ENCODE measurements at regions not wholly inside any gene's neighbourhood (a gene's known extent, or its start where the extent isn't known, plus 50 kb on each side); places are given as distances from the start of the nearest gene placed in this dataset.

GRCh38 chr13:40059540-40060232 is 404.2 kb downstream of the COG6 start:
- no peak for TF ChIP-seq CTCF (conservative IDR thresholded peaks at IDR 0.05)
- no peak overlapping the region for H3K27ac ChIP-seq

GRCh38 chr13:40060296-40061007 is 405.0 kb downstream of the COG6 start:
- no peak for TF ChIP-seq CTCF (conservative IDR thresholded peaks at IDR 0.05)
- H3K27ac ChIP-seq = no peak overlapping the region

DNA sequence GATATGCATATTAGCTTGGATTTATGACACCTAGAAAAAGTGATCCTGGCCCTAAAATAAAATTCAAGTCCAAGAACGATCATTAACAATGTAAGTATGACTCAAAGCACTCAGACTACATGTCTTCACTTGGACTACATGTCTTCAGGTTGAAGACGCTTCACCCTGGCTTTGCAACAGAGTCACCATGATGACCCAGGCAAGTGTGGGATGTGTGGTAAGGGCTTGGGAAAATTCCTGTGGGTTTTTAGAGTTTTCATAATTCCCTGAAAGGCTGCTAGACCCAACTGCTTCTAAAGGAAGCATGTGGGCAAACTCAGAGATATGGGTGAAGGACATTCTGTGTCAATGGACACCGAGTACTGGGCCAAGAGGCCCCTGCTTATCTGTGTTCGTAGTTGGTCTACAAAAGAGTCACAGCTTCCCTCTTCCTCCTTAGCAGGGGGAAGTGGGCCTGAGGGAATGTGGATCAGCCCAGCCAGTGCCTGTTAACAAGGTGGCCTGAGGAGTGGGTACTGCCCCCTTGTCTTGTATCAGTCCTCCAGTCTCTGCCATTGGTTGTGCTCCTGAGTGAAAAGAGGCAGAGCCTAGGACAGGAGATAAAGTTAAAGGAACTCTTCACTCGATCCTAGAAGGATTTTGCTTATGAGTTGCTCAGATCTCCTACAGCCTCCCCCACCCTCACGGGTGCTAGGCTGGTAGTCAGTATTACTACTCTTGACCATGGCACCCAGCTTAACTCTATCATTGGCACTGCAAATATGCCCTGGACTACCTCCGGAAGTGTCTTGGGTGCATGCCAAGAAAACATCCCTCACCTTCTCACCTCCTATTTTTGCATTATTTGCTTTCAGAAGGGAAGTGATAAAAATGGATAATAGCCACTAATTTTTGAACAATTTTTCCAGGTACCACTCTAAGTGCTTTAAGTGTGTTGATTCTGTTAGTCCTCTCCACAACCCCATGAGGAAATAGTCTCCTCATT is 406.3 kb downstream of the COG6 start:
- H3K27ac ChIP-seq = no peak overlapping the region
- no peak for TF ChIP-seq CTCF (conservative IDR thresholded peaks at IDR 0.05)

- no peak for TF ChIP-seq CTCF (conservative IDR thresholded peaks at IDR 0.05)
- no peak overlapping the region for H3K27ac ChIP-seq
Observed at GRCh38 chr13:40063278-40063698, 407.8 kb downstream of the COG6 start.

DNA sequence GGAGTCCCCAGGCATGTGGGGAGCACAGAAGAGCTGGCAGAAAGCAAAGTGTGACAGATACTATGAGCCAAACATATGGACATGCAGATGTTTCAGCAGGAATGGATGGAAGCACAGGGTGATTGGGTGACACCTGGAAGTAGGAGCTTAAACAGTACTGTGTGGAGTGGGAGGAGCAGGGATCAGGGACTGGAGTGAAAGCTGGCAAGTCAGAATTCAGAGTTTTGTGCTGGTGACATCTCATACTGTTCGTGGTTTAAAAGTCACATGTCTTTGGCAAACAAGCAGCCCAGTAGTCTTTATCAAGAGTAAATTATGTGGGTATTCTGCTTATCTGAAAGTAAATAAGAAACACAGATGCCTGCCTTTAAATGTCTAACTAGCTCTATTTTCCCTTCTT is 408.2 kb downstream of the COG6 start:
- no peak for TF ChIP-seq CTCF (conservative IDR thresholded peaks at IDR 0.05)

GRCh38 chr13:40064154-40065097 is 409.0 kb downstream of the COG6 start:
- H3K27ac ChIP-seq = no peak overlapping the region

More for the DNA sequence above, 408.2 kb downstream of the COG6 start:
- no peak overlapping the region for H3K27ac ChIP-seq

More at GRCh38 chr13:40064154-40065097, 409.0 kb downstream of the COG6 start:
- TF ChIP-seq CTCF (conservative IDR thresholded peaks at IDR 0.05) = no peak

Data from VCaP (cell line).